GM21619 (cell line): ENCODE measurements at regions not wholly inside any gene's neighbourhood (a gene's known extent, or its start where the extent isn't known, plus 50 kb on each side); places are given as distances from the start of the nearest gene placed in this dataset.
"Not testable (repeated sequence)": the region's sequence is repeated elsewhere in the genome, so short reads cannot be mapped to it uniquely, and the experiment has no call there.

Experiments
- ATAC-seq: cut with Tn5 transposase; IDR thresholded peaks from one replicate; pipeline ENCODE4 v1.9.1; 2021; ENCODE audit not compliant: unreplicated experiment

GRCh38 chr6:27775138-27775795 is 136.9 kb downstream of the OR2B2 start:
- ATAC-seq = not testable (repeated sequence)

GRCh38 chr6:27774264-27774600 is 138.0 kb downstream of the OR2B2 start:
- not testable (repeated sequence) for ATAC-seq

- not testable (repeated sequence) for ATAC-seq
Observed at GRCh38 chr6:27773542-27774263, 138.5 kb downstream of the OR2B2 start.

- peak; percentile 73 for ATAC-seq
Observed at GRCh38 chr6:27772261-27773001, 139.8 kb downstream of the OR2B2 start.

- no peak for ATAC-seq
Observed at GRCh38 chr6:27771235-27771634, 141.0 kb downstream of the OR2B2 start.

- no peak for ATAC-seq
Observed at GRCh38 chr6:27770724-27771123, 141.5 kb downstream of the OR2B2 start.

GRCh38 chr6:27768556-27768955 is 143.6 kb downstream of the OR2B2 start:
- ATAC-seq = no peak

GRCh38 chr6:27767851-27768250 is 144.3 kb downstream of the OR2B2 start:
- no peak for ATAC-seq

GRCh38 chr6:27766405-27766804 is 145.8 kb downstream of the OR2B2 start:
- ATAC-seq = no peak

GRCh38 chr6:27765028-27765590 is 147.1 kb downstream of the OR2B2 start:
- ATAC-seq = no peak

- no peak for ATAC-seq
Observed at GRCh38 chr6:27761391-27761790, 150.8 kb downstream of the OR2B2 start.

GRCh38 chr6:27760464-27760863 is 151.7 kb downstream of the OR2B2 start:
- ATAC-seq = no peak

GRCh38 chr6:27759930-27760329 is 152.3 kb downstream of the OR2B2 start:
- no peak for ATAC-seq

GRCh38 chr6:27758491-27758890 is 153.7 kb downstream of the OR2B2 start:
- ATAC-seq = no peak

- ATAC-seq = no peak
Observed at GRCh38 chr6:27757307-27757706, 154.9 kb downstream of the OR2B2 start.

GRCh38 chr6:27755768-27756167 is 156.4 kb downstream of the OR2B2 start:
- no peak for ATAC-seq

GRCh38 chr6:27754408-27754782 is 157.8 kb downstream of the OR2B2 start:
- no peak for ATAC-seq

- ATAC-seq = peak; percentile 49
Observed at GRCh38 chr6:27753668-27754407, 158.4 kb downstream of the OR2B2 start.

- peak; percentile 37 for ATAC-seq
Observed at GRCh38 chr6:27752038-27752885, 159.9 kb downstream of the OR2B2 start.

- ATAC-seq = no peak
Observed at GRCh38 chr6:27748661-27749060, 163.5 kb downstream of the OR2B2 start.
